GM21825 (cell line): ENCODE measurements at regions not wholly inside any gene's neighbourhood (a gene's known extent, or its start where the extent isn't known, plus 50 kb on each side); places are given as distances from the start of the nearest gene placed in this dataset.

Experiments used
- ATAC-seq: cut with Tn5 transposase; IDR thresholded peaks from one replicate; pipeline ENCODE4 v1.9.1; 2021; ENCODE audit warnings: mild to moderate bottlenecking, moderate library complexity; ENCODE audit not compliant: unreplicated experiment

DNA sequence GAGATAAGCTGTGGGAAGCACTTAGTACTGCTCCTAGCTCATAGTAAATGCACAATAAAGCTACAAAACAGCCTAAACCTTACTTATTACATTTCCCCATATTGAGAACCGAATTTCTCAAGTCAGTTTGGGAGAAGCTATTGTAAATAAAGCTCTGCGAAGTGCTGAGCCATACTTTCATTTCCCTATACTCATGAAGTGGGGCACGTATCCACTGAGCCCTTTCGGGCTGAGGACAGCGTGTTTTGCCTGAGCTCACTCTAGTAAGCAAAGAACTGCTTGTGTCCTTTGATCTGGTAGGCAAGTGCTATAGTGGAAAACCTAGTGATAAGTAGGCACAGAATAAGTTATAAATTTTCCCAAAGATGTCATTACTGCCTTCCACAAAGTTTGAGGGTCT, 165.0 kb downstream of the RSL24D1 start:
- ATAC-seq = no peak

DNA sequence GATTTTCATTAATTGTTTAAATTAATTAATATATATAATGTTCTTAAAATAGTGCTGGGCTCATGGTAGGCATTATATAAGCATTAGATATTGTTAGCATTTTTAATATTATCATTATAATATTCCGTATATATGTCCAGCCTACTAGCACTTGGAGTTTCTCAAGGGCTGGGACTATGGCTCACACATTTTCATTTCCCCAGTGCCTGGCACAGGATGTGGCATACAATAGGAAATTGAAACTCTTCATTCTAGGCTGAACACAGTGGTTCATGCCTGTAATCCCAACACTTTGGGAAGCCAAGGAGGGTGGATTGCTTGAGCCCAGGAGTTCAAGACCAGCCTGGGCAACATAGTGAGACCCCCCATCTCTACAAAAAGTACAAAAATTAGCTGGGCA, 170.4 kb downstream of the RSL24D1 start:
- no peak for ATAC-seq

DNA sequence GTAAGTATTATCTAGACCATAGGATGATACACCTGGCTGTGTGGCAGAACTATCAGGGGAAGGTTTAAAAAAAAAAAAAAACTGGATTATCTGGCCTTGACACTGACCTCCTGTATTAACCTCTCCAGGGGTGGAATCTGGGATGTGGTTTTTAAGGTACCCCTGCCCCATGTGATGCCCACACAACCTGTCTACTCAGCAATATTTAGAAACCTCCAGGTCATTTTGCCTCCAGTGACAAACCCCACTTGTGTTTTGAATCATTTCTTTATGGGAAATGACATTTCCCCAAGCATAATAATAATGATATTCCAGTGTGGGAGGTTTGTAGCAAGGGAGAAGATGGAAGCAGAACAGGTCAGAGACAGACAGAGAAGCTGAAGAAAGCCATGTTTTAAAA, 179.1 kb downstream of the RSL24D1 start:
- no peak for ATAC-seq

DNA sequence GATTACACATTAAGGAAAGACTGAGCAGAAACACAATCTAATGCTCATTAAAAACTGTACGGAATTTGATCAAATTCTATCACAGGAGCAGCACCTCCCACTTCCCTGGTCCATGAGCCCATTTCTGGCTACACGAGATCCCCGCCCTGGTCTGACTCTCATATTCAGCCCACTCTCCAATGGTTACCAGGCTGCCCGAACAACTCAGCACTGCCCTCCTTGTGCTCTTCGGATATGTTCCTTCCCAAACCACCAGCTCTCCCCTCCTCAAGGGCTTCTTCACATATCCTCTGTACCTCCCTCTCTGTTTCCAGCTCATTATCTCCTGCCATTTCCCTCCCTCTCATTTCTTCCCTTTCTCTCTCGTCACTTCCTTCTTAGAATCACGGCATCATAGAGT, 180.5 kb downstream of the RSL24D1 start:
- no peak for ATAC-seq

DNA sequence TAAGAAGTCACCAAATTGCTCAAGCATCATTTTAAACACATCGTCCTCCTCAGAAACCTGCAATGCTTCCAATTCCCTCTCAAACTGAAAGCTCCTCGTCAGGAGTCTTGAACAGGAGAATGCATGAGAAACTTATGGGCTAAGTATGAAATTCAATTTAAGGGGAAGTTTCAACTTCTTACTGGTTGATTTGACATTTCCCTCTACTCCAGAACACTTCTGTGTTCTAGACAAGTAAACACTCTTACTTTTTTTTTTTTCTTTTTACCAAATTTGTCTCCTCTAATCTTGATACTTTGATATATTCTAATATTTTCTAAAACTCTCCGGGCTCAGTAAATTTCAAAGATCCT, 181.7 kb downstream of the RSL24D1 start:
- no peak for ATAC-seq

DNA sequence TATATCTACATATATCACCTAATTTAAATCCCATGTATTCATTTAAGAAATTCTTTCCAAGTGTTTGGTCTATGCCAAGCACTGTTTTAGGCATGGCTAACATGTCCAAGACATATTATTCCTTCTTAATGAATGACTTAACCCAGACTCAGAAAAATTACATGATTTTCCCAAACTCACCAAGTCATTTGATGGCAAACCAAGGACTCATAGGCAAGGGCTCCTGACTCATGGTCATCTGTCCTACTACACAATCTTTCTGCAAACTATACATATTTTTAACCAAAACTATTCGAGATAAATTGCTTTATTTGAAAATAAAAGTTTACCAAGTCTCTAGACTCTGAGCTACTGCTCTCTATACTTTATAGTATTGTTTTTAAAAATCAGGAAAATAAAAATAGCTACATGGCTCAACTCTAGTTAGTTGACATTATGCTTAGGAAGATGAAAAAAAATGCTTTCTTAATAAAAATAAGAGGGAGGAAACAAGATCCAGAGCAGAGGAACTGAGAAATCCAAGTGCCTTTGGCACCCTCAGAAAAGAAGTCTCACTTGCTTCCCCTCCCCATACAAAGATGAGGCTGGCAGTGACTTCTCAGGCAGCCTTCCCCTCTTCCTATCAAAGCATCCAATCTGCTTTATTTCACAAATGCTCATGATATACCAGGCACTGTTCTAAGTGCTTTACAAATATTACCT, 182.2 kb downstream of the RSL24D1 start:
- no peak for ATAC-seq

DNA sequence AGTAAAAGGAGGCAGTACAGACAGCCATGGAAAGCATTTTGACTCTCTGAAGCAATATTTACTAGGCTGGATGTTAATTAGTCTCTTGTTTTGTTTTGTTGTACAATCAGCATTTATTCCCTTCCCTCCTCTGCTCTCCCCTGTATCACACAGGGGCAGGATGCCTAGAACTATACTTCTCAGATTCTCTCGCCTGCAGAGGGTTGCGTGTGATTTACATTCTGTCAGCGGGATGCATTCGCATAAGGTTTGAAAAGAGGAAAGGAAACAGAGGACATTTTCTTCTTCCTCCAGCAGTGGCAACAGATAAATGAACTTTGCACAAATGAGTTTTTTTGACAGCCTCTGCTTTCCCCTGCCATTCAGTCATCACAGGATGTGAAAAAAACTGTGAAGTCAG, 188.3 kb downstream of the RSL24D1 start:
- no peak for ATAC-seq

DNA sequence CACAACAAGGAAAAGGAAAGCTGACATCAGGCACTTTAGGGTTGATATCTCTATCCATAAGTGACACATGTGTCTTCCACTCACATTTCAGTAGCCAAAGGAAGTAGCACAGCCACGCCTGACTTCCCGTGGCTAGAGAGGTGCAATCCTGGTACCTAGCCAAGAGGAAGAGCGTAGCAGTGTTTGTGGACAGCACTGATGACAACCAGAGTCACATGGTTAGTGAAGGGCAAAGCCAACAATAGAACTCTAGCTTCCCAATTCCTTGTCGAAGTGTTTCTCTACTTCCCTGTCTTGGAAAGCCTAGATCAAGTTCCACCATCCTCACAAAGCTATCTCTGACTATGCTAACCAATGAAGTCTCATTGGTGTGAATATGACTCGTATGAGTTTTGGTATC, 189.2 kb downstream of the RSL24D1 start:
- ATAC-seq = no peak

DNA sequence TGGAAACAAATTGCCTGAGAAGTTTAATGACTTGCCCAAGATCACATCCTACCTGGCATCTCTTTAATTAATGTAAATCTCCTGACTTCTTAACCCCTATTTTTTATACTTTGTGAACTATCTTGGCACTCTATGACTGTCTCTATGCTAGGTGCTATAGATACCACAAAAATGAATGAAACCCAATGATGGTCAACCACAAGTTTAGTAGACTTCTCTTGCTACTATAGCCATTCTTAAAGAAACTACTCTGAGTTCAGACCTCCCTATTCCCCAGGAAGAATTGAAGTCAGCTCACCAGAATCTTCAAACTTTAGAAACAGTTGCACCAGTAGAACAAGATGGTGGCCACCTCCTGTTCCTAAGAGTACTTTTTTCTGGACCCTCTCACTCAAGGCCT, 191.1 kb downstream of the RSL24D1 start:
- no peak for ATAC-seq

DNA sequence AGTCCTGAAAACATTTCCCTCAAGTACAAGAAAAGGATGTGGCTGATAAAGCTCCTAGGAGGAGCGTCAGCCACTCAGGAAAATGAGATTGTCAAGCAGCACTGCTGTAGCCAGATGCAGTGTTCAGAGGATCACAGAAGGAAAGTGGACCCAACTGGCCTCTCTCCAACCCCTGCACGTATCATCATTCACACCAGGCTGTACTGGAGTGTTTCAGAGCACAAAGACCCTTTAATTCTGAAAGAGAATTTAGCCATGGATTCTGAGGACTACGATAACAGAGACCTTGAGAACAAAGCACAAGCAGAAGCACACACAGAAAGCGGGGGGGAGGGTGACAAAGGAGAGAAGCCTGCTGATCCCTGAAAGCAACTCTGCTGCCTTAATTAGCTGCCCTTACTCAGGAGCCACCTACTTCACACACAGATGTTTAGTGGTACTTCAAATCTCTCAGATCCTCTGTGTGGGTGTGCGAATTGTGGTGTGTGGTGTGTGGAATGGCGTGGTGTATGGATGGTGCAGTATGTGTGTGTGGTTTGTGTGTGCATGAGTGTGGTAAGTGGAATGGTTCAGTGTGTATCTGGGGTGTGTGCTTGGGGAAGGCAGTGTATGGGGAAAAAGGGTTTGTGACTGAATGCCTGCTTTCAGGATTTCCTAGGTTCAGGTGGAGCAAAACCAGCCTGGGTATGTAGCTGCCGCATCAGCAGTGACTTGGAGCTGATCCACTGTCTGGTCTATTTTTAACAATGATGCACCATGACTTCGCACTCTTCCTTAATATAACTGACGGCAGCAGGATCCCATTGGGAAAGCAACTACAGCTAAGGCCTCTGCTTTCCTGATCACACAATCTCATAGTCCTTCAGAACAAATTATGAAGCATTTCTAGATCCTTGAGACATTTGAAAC, 192.5 kb downstream of the RSL24D1 start:
- no peak for ATAC-seq

DNA sequence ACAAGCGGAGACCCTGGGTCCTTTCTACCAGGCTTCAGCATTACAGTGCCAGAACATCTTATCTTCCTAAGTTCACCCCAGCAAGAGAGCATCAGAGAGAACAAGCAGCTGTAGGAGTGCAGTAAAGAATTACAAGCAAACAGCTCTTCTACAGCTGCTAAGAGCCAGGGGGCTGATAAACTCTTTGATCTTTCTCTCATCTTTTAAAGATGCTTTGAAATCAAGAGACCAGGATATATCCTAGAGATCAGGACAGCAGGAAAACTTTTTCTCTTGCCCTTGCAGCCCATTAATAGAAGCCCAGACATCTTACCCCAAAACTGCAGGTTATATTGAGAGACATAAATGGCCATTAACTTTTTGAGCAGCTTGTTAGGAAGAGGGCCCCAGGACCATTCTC, 198.1 kb downstream of the RSL24D1 start:
- no peak for ATAC-seq

DNA sequence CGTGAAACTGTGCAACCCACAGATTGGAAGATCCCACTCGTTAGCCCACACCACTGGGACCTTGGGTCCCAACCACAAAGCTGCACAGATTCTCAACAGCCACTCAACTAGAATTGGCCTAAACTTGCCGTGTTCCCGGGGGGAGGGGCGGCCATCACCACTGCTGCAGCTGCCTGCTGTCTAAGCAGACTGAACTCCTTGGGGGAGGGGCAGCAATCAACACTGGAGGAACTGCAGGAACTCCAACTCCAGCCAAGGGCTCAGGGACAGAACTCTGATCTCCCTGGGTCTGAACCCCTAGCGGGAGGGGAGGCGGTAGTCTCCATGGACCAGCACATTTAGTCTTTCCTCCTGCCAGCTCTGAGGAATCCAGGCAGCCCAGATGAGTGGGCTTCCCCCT, 205.9 kb downstream of the RSL24D1 start:
- ATAC-seq = no peak

DNA sequence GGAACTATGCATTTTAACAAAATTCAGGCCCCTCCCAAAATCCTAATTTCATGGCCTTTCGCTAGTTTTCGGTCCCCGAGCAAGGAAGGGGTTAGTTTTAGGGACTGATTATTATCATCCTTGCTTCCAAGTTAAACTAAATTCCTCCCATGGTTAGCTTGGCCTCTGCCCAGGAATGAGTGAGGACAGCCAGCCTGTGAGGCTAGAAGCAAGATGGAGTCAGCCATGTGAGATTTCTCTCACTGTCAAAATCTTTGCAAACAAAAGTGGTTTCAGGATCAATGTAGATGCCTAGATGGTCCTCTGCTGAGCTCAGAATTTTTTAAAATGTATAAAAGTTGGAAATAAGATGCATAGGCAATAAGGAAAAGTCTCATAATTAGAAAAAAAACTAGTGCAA, 208.9 kb downstream of the RSL24D1 start:
- no peak for ATAC-seq

DNA sequence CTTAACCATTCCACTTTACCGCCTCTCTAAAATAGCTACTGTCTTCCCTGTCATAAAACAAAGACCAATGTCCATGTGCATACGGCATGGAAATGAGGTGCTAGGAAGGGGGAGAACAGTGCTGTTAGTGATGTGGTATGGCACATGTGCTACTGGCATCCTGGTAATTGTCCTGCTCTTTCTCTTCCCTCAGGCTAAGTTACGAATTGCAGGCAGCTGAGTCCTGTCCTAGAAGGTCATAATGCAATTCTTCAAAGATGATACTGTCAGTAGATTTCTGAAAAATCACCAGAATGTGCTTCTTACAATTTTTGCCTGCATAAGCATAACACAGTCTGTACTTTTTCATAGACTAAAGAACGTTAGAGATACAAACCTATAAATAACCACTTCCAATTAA, 216.8 kb downstream of the RSL24D1 start:
- no peak for ATAC-seq

DNA sequence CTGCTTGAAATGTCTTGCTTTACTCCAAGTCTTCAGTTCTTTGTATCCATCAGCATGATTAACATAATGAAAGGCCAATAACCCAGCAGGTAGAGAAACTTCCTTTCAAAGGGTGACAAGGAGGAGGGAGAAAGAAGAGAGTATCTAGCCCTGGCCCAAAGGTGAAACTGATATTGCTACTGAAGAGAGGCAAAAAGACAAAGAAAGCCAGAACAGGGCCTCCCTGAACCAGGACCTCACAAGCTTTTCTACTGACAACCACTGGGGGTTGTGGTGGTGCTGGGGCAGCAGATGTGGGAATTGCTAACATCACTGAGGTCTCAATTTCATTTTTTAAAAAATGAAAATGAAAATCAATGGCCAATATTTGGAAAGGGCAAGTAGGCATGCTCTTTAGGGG, 234.1 kb downstream of the RSL24D1 start:
- ATAC-seq = no peak

DNA sequence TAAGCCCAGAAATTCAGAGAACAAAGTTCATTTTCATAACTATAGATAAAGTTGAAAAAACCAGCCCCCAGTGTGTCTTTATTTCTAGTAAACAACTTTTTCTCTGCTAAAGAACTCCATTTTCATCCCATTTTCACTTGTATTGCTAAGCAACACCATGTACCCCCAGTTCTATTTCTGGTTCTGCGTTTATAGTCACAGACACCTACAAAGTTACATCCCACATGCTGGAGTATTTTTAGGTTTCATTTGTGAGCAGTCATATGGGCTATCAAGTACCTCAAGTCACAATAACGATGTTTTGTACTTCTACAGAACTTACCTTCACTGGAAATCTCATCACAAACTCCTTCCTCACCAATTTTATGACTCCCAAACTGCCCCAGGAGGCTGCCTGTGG, 236.5 kb downstream of the RSL24D1 start:
- no peak for ATAC-seq

DNA sequence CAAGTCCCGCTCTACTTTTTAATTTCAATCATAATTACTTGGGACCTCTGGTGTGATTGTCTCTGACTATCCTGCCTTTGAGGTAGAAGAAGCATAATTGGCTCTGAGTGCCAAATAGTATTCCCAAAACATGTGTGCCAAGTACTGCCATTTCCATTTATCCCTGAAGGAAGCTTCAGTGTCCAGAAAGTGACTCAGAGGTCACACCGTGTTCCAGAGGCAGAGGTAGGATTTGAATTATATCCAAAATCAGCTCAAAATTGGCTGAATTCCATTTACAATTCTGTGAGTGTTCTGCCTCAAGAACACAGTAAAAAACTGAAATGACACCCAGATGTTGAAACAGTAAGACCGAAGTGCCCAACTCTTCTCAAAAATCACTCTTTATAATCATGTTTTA, 255.3 kb downstream of the RSL24D1 start:
- ATAC-seq = no peak

DNA sequence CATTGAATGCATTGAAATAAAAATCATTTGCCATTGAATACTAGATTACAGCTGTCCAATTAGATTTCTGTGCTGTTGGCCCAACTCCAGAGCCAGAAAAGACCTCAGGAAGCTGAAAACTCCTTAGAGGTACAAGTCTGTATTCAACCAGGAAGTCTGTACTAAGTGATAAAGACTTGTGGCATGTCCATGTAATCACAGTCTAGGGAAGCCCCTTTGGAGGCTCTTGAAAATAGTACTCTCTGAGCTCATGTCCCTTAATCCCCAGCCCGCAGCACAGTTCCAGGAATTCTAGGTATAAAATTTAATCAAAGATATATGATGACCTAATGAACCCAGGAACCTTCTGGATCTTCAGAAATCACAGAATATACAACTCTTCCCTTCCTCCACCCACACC, 279.4 kb downstream of the RSL24D1 start:
- ATAC-seq = no peak

DNA sequence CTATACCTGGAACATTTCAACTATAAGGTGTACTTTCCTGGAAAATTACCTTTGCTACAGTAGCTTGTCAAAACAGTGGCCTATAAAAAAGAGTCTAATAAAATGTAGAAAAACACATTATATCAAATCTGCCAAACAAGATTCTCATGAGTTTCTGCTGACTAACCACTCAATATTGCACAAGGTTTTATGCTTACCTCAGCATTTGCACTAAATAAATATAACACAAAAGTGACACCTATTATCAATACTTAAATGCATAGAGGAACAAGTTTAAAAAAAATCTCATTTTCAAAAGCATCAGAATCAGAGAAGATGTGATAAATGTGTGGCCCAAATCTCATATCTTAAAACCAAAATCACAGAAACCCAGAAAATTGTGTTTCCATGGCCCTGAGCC, 281.4 kb downstream of the RSL24D1 start:
- ATAC-seq = no peak

DNA sequence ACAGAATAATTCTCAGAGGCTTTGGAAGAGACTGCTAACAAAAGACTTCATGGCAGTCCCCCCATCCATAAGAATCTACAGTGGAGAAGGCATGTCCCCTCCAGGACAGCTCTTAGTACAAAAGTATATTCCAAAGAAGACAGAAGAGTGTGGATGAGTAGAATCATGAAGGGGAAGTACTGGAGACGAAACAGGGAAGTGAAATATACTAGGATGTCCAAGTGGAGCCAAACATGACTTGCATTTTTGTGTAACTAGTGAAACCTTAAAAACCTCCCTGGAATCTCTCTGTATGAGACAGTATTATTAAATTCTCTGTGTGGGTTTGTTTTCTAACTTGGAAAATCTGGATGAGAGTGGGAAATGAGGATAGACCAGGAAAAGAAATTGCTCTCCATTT, 312.4 kb downstream of the RSL24D1 start:
- no peak for ATAC-seq

DNA sequence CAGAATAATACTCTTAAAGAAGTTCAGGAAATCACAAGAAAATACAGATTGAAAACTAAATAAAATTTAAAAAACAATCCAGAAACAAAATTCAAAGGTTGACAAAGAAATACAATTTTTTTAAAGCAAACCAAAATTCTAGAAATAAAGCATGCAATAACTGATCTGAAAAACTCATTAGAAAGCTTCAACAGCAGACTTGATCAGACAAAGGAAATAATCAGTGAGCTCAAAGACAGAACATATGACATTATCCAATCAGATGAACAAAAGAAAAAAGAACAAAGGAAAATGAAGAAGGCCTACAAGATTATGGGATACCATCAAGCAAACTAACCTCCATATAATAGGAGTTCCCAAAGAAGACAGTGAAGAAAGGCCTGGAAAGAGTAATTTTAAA, 336.8 kb downstream of the RSL24D1 start:
- no peak for ATAC-seq

DNA sequence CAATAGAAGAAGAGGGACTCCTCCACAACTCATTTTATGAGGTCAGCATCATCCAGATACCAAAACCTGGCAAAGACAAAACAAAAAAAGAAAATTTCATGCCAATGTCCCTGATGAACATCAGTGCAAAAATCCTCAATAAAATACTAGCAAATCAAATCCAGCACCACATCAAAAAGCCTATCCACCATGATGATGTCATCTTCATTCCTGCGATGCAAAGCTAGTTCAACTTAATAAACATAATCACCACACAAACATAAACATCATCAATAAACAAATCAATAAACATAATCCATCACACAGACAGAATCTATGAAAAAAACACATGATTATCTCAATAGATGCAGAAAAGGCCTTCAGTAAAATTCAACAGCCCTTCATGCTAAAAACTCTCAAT, 342.1 kb downstream of the RSL24D1 start:
- ATAC-seq = no peak

DNA sequence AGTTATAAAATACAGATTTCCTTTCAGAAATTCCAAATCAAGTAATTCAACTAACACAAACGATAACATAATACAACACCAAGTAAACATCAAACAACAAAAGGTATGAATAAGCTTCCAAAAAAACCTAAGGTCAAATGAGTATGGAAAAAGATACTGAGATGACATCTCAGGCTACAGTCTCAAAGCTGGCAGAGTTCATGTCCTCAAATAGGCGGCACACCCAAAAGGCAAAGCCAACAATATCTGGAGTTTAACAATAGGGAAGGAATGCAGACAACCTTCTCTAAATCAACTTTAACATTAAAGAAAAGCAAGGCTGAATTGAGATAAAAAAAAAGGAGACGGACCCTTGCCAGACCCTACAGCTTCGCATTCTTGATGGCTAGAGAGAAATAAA, 346.6 kb downstream of the RSL24D1 start:
- no peak for ATAC-seq
